GM18517 (cell line): ENCODE measurements at regions not wholly inside any gene's neighbourhood (a gene's known extent, or its start where the extent isn't known, plus 50 kb on each side); places are given as distances from the start of the nearest gene placed in this dataset.

ENCODE experiments used
- ATAC-seq: cut with Tn5 transposase; IDR thresholded peaks from one replicate; pipeline ENCODE4 v1.9.1; 2021; ENCODE audit warnings: mild to moderate bottlenecking, moderate library complexity; ENCODE audit not compliant: unreplicated experiment

DNA sequence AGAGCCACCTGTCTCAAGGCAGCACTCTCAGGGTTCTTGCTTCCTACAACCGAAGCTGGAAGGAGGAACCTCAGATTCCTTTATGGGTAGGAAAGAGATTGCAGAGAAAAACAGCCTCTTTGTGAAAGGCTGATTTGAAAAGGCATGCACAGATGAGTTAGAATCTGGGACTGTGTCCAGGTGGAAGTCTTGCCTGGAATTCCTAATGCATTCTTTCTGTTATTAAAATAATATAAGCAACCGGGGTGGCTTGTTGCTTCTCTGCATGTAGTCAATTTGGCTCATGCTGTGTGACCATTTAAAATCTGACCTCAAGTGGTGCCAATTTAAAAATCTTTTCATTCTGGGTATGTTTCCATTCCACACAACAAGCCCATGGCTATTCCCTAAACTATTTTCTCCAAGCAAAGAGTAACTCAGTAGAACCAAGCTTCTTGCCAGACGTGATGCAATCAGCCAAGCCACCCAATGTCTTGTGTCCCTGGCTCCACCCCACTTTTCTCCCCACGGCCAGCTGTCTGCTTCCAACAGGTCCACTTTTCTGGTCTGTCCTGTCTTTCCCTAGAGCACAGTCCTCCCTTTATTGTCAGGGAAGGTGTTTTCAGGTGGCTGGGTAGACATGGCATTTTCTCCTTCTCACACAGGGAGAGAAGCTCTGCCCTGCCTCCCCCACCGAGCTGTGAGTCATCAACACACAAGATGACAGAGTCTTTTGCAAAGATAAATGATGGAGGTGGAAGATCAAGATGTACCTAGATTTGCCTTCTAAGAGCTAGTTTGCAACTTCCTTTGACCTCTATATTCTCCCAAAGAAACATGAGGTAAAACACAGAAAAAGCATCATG is 394.3 kb downstream of the FOXO1 start:
- no peak for ATAC-seq

DNA sequence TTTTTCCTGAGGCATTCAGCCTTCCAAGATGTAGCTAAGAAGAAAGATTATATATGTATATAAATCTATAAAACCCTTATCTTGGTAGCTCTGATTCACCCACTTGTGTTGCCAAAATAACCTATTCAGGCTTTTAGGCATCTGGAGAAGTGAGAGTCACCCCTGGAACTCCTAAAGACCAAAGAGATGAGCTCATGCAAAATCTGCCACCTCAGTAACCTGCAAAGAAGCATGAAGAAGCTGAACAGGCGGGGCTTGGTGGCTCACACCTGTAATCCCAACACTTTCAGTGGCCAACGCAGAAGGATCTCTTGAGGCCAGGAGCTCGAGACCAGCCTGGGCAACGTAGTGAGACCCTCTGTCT is 393.7 kb downstream of the FOXO1 start:
- ATAC-seq = no peak

DNA sequence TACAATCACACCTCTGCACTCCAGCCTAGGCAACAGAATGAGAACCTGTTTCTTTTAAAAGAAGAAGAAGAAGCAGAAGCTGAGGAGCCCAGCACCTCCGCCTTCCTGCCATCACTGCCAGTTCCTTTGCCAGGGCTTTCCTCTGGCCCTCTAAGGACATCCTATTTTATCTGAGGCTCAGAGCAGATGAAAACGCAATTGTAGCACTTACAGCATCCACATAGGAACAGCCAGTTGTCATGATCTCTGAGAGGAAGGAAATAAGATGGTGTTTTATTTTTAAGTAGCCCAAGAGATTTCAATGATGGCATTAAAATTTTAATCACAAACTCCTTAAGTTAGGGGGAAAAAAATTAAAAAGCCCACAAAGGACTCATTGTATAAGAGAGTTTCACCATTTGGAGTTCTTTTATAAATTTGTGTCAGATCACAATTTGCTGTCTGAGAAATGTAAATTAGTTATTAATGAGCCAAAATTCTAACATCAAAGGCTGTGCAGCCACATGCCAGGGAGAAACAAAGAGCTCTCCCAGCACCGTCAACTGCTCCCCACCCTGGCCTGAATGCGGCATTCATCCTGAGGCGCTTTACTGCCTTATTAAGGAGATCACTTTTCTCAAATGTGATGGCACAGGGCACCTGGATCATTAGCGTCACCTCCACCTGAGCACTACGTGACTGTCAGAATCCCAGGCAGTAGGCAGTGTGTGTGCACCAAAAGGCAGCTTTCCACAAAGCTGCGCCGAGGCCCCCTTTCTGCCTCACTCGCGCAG is 393.0 kb downstream of the FOXO1 start:
- no peak for ATAC-seq

DNA sequence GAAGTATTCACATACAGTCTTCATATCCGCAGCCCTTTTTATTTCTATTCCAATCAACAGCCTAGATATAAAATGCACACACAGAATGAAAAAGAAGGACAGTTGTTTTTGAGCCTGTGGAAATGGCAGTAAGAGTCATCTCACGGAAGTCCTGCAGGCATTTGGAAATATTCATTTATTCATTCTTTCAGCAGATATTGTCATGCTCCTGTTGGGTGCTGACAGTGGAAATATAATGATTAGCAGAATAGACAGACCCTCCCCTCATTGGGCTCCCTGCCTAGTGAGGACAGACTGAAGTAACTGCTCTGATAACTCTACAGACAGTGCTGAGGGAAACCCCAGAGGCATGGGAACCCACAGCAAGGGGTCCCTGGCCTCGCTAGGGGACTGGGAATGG is 392.3 kb downstream of the FOXO1 start:
- no peak for ATAC-seq

DNA sequence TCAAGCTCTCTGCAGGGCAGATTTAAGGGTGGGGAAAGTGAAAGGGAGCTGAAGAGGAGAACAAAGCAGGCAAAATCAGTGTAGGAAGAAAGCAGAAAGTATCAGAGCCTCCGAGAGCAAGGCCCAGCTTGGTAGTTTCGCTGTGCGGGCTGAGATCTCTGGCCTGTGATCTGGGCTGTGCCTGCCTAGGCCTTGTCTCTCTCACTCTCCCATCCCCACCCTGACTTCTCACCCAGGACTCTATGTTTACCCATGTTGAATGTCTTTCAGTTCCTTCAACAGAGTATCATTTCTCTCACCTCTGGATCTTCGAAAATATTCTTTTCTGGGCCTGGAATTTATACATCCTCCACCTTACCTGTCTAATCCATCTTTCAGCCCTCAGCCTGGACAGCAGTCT is 391.3 kb downstream of the FOXO1 start:
- no peak for ATAC-seq

DNA sequence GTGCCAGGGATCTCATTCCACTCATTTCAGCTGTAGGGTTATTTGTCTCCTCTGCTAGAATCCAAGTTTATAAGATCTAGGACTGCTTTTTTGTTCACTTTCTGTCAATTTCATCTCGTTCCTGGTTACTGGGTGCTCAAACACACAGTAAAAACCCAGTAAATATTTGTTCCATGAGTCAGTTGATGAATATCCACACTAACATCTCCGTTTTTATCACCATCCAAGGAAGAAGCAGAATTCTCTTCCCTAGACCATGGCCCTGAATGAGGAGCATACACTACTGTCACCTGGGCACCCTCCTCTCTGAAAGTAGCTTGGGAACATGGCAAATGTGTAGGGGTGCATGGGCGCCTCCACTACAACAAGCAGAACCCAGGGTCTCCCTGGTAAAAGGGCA is 390.8 kb downstream of the FOXO1 start:
- no peak for ATAC-seq

DNA sequence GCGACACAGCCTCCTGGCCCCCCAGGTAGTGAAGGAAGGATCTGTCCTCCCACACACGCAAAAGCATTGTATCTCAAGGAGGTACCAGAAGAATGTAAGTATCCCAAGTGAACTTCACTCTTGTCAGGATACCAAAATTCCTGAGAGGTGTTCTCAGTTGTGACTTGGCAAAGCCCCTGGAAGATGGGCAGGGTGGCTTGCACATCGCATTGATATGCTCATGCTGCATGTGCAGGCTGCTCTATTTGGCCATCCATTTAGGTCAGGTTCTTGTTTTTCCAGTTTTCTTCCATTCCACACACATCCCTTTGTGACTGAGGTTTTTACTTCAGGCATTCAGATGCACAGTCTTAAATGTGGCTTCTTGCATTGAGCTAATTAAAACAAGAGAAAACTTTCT is 382.8 kb downstream of the FOXO1 start:
- no peak for ATAC-seq

DNA sequence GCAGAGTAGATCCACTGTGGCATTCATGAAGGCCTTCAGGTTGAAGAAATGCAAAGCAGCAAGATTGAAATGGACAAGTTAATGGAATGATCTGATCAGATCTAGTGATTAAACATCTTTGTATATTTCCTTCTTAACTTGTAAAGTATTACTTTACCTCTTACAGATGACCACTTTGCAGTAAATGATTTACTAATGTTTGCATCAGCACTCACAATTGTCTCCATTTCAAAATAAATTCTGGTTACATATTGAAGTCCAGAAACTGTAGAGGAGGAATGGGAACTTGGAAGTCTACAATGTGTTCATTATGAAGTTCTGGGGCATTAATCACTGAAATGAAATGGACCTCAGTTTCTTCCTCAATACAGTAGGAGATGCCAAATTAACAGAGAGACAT is 380.8 kb downstream of the FOXO1 start:
- no peak for ATAC-seq

DNA sequence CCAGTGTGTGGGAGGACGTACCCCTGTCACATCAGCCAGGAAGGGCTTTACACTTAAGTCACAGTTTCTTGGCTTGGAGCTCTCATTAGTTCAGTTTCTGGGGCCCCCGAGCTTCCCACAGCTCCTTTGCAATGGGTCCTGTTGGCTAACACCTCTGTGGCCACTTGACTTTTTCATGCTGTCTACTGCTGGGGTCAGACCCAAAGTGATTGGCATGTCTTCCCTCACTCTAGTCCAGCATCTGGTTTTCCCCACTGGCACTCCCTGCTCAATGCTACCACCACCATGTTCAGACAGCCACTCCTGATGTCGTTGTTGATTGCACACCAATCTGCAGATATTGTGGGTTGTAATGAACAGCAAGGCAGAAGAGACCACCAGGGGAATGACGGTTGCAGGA is 379.0 kb downstream of the FOXO1 start:
- no peak for ATAC-seq

DNA sequence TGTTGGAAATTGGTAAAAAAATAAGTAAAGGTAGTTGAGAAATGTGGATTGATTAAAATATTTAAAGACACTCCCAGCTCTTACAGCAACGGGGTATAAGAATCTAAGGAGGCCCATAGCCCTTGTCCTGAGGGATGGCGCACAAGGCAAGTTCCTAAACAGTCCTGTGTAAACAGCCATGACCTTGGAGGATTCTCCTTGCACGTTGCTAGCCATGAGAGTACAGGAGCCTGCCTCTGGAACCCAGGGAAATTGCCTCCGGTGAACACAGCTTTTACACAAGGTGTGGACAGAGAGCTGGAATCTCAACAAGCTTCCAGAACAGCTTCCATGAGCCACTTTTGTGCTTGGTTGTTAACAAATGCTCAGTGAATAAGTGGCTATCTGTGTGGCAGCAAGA is 378.2 kb downstream of the FOXO1 start:
- no peak for ATAC-seq

DNA sequence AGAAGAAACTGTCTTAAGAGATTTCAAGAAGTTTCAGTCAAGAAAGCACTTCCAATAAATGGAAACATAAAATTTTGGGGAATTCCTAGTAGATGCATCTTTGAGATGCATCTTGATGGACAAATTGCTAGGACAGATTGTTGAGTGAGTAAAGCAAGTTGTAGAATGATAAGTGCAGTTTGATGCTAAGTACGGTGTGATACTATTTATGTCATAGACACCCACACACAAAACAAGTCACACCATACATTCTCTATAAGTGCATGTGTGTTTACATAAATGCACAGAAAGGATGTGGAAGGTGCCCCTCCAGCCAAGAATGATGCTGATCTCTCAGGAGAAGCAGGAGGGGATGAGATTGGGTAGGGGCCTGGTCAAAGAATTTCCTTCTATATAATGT is 375.7 kb downstream of the FOXO1 start:
- no peak for ATAC-seq

DNA sequence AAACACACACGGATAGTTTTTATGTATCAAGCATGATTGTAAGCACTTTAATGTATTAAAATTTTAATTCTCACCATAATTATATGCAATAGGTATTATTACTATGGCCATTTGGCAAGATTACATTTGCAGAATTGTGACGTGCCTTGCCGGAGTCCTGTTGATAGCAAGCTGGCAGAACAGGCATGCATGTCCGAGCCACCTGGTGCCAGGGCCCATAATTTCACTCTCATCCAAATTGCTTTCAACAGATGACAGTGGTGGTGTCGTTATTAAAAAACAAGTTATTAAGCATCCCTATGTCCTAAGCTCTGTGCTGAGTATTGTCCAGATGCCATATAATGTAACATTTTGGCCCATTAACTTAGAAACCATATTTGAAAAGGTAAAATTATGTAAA is 374.3 kb downstream of the FOXO1 start:
- no peak for ATAC-seq

DNA sequence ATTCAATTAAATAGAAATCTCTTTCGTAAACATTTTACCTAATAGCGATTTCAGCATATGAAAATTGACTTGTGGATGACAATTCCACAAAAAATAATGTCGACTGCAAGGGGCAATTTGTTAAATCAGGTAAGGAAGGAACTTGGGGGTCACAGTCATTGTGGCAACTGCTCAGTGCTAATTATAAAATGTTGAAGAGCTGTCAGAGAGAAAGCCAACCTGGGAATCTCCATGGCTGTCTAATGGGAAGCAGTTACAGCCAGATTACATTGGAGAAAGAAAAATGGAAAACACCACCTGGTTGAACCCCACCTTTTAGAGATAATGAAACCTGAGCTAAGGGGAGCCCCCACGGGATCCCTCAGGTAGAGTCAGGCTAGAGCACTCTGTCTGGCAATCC is 373.9 kb downstream of the FOXO1 start:
- no peak for ATAC-seq

DNA sequence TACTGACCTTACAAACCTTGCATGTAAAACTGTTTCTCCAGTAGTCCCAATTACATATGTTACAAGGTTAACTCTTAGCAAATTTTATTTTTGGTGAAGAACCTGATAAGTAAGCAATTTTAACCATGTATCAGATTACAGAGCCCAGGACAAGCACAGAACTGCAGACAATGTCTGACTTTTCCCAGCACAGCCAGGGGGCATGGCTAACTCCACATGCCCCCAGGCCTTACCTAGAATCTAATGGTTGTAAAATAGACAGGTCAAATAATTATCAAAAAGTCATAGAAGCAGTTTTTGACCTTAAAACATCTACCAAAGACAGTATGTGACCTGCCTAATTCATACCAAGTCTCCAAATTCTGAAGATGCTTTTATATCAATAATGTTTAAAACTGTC is 364.1 kb downstream of the FOXO1 start:
- ATAC-seq = no peak

DNA sequence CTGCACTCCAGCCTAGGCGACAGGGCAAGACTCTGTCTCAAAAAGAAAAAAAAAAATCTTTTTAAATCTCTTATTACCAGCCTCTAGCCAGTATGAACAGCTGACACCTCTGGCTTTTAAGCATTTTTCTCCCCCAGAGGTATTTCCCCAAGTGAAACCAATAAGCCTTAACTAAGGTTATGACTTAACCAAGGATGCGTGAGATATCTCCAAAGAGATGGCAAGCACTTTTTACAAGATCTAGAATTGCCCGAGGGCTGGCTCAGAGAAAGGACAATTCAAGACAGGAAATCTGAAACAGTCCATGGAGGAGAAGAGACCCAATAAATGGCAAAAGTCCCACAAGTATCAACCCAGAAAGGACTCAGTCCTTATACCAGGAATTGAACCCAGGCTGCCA is 362.1 kb downstream of the FOXO1 start:
- ATAC-seq = no peak

DNA sequence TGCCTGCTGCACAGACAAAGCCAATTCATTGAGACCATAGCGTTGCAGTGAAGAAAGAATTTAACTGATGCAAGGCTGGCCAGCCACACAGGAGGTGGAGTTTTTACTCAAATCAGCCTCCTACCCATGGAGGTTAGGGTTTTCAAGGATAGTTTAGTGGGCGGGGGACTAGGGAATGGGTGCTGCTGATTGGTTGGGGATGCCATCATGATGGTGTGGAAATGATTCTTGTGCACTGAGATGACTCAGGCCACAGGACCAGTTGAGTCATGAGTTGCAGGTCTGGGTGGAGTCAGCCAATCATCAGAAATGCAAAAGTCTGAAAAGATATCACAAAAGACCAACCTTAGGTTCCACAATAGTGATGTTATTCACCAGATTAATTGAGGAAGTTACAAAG is 359.6 kb downstream of the FOXO1 start:
- no peak for ATAC-seq

DNA sequence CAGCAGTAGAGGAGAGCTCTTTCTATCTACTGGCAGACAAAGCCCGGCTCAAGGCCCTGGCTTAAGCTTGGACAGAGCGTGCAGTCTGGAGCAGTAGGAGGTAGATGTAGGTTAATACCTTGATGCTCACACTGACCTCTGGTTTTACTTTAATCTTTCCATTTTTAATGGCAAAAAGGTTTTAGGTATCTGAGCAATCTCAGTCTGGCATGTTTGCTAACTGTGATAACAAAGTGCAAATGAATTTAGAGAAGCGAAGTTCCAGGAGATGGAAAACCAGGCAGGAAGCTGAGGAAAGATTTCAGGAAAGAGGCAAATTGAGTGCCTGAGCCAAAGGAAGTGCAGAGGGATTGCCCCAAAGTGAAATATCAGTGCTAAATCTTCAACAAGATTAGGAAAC is 356.6 kb downstream of the FOXO1 start:
- ATAC-seq = no peak

DNA sequence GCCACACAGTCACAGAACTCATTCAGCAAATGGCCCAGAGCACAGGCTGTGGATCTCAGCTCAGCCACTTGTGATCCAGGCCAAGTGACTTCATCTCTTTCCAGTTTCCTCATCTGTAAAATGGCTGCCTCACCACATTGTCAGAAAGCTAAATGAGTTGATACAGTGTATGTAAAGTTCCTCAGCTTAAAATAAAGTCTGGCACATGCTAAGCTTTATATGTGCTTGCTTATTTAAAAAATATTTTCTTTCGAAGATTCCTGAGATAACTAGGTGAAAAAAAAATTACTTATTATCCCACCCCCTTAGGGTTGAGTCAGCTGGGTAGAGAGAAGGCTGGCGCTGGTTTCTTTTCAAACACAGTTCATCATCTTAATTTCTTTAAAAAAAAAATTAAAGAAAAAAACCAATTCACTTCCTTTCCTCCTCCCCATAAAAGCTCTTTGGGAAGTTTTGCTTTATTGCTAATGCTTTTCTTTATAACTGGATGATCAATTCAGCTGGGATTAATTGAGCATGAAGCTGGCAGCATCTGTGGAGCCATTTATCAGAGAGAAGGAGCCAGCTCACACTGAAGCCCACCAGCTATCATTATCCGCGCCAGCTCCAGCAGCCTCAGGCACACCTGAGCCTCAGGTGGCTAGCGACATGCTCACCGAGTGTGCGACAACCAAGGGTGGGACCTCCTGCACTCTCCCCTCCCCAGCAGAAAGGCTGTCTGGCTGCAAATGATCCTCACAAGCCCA is 354.9 kb downstream of the FOXO1 start:
- ATAC-seq = no peak

DNA sequence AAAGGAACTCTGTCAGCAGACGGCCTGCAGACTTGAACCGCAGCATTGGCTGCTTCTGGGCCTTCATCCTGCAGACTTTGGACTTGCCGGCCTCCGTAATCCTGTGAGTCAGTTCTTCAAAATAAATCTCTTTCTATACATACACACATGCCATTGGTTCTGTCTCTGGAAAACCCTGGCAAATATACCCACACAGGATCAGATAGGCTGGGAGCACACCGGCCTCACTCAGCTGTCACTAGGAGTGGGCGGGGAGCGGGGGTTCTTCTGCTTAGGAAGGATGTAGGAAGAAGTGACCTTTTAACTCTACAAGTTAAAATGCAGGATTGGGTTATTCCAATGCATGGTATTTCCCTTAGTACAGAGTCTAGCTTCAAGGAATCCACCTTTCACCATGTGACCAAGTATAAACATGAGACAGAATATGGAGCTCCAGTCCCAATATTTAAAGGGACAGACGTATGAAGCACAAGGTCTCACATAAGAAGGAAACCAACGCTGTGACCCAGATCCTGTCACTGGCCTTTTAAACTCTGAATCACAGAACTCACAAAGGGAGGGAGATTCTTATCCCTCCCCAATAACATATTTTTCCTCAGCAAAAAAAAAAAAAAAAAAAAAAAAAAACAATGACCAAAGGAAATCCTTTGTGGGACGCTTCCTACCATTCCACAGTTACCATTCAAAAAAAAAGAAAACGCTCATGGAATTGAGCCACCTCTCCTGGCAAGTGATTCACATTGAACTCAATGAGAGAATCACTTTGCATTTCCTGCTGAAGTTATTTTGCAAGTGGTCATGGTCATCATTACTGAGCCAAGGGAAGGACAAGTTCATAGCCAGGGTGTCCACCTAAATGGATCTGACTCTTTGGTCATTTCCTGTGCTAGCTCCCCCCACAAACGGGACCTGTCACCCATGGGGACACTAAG is 352.9 kb downstream of the FOXO1 start:
- no peak for ATAC-seq

DNA sequence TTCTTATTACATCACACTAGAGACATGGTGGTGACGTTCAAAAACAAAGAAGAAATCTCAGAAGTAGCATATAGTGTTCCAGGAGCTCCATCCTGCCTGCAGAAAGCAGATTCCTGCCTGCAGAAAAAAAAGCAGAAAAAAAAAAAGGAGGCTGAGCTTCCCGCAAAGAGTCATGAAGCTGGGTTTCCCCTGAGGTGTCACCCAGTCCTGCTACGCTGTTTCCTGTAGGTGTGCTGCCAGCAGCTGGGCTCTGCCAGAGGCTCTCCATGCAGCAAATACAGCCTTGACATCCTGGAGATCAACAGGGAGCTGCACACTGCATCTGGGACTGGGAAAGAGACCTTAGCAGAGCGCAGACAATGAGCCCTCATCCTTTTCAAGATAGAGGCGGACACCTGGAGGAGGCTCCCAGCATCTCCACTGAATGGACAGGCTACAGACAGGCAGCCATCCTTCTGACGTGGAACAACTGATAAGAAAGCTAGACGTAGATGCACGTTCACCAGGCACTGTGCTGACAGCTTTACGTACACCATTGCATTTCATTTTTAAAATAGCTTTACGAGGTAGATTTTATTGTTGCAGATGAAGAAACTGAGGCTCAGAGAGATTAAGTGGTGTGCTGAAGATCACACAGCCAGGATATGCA is 350.9 kb downstream of the FOXO1 start:
- ATAC-seq = no peak
